H1 (cell line): ENCODE measurements at regions not wholly inside any gene's neighbourhood (a gene's known extent, or its start where the extent isn't known, plus 50 kb on each side); places are given as distances from the start of the nearest gene placed in this dataset.

ENCODE experiments used
- CTCF ChIP-seq, 3 experiments: IDR thresholded peaks; 1 replicate in 2 of 3; 2 replicates in 1 of 3; pipeline versions ENCODE4 v1.5.1 to v1.6.1; 2011; ENCODE audit warnings: low read length in 3 of 3, mild to moderate bottlenecking in 3 of 3, inconsistent platforms in 2 of 3, low read depth in 1 of 3, moderate library complexity in 1 of 3; ENCODE audit not compliant: insufficient read depth in 1 of 3; ENCODE audit errors: control extremely low read depth in 1 of 3
- POLR2A ChIP-seq, 2 experiments: IDR thresholded peaks; 1 replicate in 1 of 2; 2 replicates in 1 of 2; pipeline ENCODE4 v1.6.1; 2011; ENCODE audit warnings: low read depth in 2 of 2, low read length in 2 of 2, mild to moderate bottlenecking in 2 of 2; ENCODE audit errors: control extremely low read depth in 1 of 2
- RAD21 ChIP-seq, 2 experiments: IDR thresholded peaks in 1 of 2; conservative IDR thresholded peaks in 1 of 2; 2 replicates each; pipeline ENCODE4 v1.6.1; 2011; ENCODE audit warnings: low read depth in 2 of 2, low read length in 2 of 2, improper control_type of control experiment in 1 of 2, inconsistent platforms in 1 of 2, mild to moderate bottlenecking in 1 of 2, moderate library complexity in 1 of 2
- SP4 ChIP-seq: IDR thresholded peaks from 2 replicates; pipeline ENCODE4 v1.6.1; 2012; ENCODE audit warnings: low read length, inconsistent platforms

GRCh38 chr2:147739508-147739907, 105.3 kb upstream of the ACVR2A start:
- TF ChIP-seq POLR2A (IDR thresholded peaks at IDR 0.05; ENCODE audit: control extremely low read depth in 1 of 2, low read depth in 2 of 2, low read length in 2 of 2) (no peak), SP4 (no peak), CTCF (IDR thresholded peaks at IDR 0.05; ENCODE audit: control extremely low read depth in 1 of 3, insufficient read depth in 1 of 3, low read depth in 1 of 3, low read length in 3 of 3) (no peak), RAD21 (IDR thresholded peaks at IDR 0.05 in 1 of 2, conservative IDR thresholded peaks at IDR 0.05 in 1 of 2; ENCODE audit: low read depth in 2 of 2, low read length in 2 of 2) (no peak)
